Psoas muscle (tissue), 7 donors: ENCODE measurements at regions not wholly inside any gene's neighbourhood (a gene's known extent, or its start where the extent isn't known, plus 50 kb on each side); places are given as distances from the start of the nearest gene placed in this dataset.

Source experiments
- ATAC-seq, 4 donors: fragments of 200-7000 bp; cut with Tn5 transposase; one replicate each; pipeline ENCODE4 v1.9.1; 2020; ENCODE audit warnings: moderate library complexity in 3 of 4, mild to moderate bottlenecking in 2 of 4
- DNase-seq, 2 donors: peaks; one replicate each; pipeline ENCODE4 v3.0.0-alpha.2; 2020
- H3K27ac ChIP-seq: fragments of 200-600 bp; one replicate; pipeline ENCODE4 v1.8.0; 2022
- H3K27me3 ChIP-seq, 3 donors: fragments of 200-600 bp in 1 of 3; one replicate each; pipeline versions ENCODE4 v1.6.1 to v1.8.0; 2013 to 2022; ENCODE audit warnings: low read length in 2 of 3, mild to moderate bottlenecking in 2 of 3, moderate library complexity in 1 of 3; ENCODE audit not compliant: insufficient read depth in 3 of 3
- H3K36me3 ChIP-seq, 2 donors: fragments of 200-600 bp in 1 of 2; one replicate each; pipeline versions ENCODE4 v1.6.1 to v1.8.0; 2013 to 2022; ENCODE audit warnings: low read depth in 1 of 2, mild to moderate bottlenecking in 1 of 2, moderate library complexity in 1 of 2; ENCODE audit not compliant: insufficient read depth in 1 of 2
- H3K4me1 ChIP-seq: fragments of 200-600 bp; one replicate; pipeline ENCODE4 v1.8.0; 2022
- H3K4me3 ChIP-seq: fragments of 200-600 bp; one replicate; pipeline ENCODE4 v1.8.0; 2022; ENCODE audit warnings: mild to moderate bottlenecking
- H3K9me3 ChIP-seq: fragments of 200-600 bp; one replicate; pipeline ENCODE4 v1.8.0; 2022
- CTCF ChIP-seq: fragments of 200-600 bp; IDR thresholded peaks from one replicate; pipeline ENCODE4 v1.8.0; 2022; ENCODE audit warnings: antibody characterized with exemption
- WGBS, 3 donors: extraction: QIAGEN DNeasy Blood & Tissue Kit; methylation state at CpG; one replicate each; pipeline versions ENCODE4 v1.1.6 to v1.1.7; 2013; 5-methylcytosine and 5-hydroxymethylcytosine counted together
- intact Hi-C, 2 donors: fragments of 100-400 bp; cut with DNase I; formaldehyde crosslinking; loops; one replicate each; pipeline versions ENCODE4 v1.11.0 to v1.14.2; 2022
- donor health status: healthy with polysubstance abuse.
- donor health status: DM: no; HTN: no; CAD: no; lungs with moderate emphysema.
- donor health status: Bipolar disorder and iron deficiency.
- donor health status: healthy.
- donor health status: DM: yes; HTN: yes; CAD: no.
- donor health status: DM: no; HTN: no; CAD: no.
- donor health status: DM: yes; HTN: yes; CAD: no.

GRCh38 chr12:71216725-71217579, 59.2 kb upstream of the TSPAN8 start:
- Histone ChIP-seq H3K4me3 (no peak overlapping the region), H3K4me1 (no peaks in the 10 kb centered on the region), H3K9me3 (no peaks in the 10 kb centered on the region), H3K27me3 (no peaks in the 10 kb centered on the region), H3K27ac (no peak overlapping the region), H3K36me3 (no peaks in the 10 kb centered on the region)
- no peak for DNase-seq
- 35 to 51% (median 44%) methylated on average over 4 of the region's 4 CpGs for WGBS, 3 donors
- peak; percentile 52 for TF ChIP-seq CTCF
- intact Hi-C loops, result loop anchor here (10.0 kb wide), 2 partner anchors 178 to 528 kb away; no protein-coding TSS in a partner anchor
- peak in 2 of 4 donors; percentile 45 to 77 for ATAC-seq

- H3K4me3 ChIP-seq, result no peak overlapping the region
- TF ChIP-seq CTCF, result no peak
- no peaks in the 10 kb centered on the region for H3K36me3 ChIP-seq
- WGBS, 3 donors, result 48 to 53% (median 50%) methylated on average over 6 of the region's 6 CpGs
- no peaks in the 10 kb centered on the region for H3K4me1 ChIP-seq
- H3K9me3 ChIP-seq, result no peaks in the 10 kb centered on the region
- ATAC-seq (no peak), DNase-seq (no peak)
- no peaks in the 10 kb centered on the region for H3K27me3 ChIP-seq
- no peak overlapping the region for H3K27ac ChIP-seq
- intact Hi-C loops, result loop anchor here (10.0 kb wide), 2 partner anchors 180 to 530 kb away; no protein-coding TSS in a partner anchor
Observed at GRCh38 chr12:71214511-71215285, 56.9 kb upstream of the TSPAN8 start.

- intact Hi-C loops, result no loop called here
- Histone ChIP-seq H3K9me3 (no peaks in the 10 kb centered on the region), H3K27me3 (no peaks in the 10 kb centered on the region), H3K4me1 (no peaks in the 10 kb centered on the region), H3K27ac (no peak overlapping the region), H3K36me3 (no peaks in the 10 kb centered on the region), H3K4me3 (no peak overlapping the region)
- ATAC-seq (no peak), DNase-seq (no peak)
- no peak for TF ChIP-seq CTCF
- WGBS, 3 donors, result 33 to 43% (median 42%) methylated on average over 1 of the region's 1 CpG
Observed at GRCh38 chr12:71208053-71208685, 50.4 kb upstream of the TSPAN8 start.
